Fibroblast of skin of abdomen (primary cell): ENCODE measurements at regions not wholly inside any gene's neighbourhood (a gene's known extent, or its start where the extent isn't known, plus 50 kb on each side); places are given as distances from the start of the nearest gene placed in this dataset.
A peak's percentile ranks its signal among the peaks of the same experiment; 100 is the strongest.
"Not testable (repeated sequence)": the region's sequence is repeated elsewhere in the genome, so short reads cannot be mapped to it uniquely, and the experiment has no call there.

ENCODE experiments used
- DNase-seq: peaks from one replicate; pipeline ENCODE4 v3.0.0-alpha.2; 2013

DNA sequence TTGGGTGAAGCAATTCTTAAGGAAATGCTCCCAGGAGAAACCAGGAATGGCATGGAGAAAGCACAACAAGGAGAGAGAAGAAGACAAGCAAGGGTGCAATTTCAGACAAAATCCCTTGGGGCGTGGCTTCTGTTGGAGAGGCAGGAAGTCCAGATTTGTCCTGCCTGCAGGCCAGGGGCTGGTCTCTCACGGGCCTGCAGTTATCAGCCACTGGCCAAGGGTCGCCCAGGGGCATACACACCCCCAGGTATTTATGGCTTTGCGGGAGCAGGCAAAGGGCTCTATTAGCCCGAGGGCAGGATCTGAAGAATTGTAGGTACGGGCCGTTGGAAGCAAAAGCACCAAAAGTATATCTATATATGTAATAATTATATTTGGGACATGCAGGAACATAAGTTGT, 87.7 kb downstream of the IYD start:
- DNase-seq = no peak

DNA sequence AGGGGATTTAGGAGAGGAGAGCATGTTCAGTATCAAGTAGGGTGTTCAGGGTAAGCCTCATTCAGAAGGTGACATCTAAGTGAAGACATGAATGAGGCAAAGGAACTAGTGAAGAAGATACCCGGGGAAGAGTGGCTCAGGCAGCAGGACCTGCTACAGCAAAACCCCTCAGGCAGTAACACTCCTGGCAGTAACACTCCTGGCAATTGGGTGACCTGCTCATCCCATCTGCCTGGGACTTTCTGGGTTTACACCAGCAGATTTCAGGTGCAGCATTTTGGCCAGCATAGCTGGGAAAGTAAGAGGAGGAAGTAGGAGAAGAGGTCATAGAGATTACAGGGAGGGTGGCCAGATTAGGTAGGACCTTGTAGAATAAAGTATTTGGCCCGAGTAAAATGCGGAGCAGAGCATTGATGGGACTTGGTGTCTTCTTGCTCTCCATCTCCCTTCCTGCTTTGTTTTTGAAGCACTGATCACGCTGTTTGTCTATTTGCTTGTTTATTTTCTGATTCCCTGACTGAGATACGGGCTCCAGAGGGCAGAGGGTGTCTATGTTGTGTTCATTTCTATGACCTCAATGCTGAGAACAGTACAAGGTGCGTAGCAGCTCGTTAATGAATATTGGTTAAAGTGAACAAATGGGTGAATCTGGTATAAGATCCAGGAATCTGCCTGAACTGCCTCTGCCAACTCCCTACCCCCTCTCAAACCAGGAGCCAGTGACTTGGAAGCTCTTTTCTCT, 88.3 kb downstream of the IYD start:
- no peak for DNase-seq

- no peak for DNase-seq
Observed at GRCh38 chr6:150458579-150458978, 89.8 kb downstream of the IYD start.

DNA sequence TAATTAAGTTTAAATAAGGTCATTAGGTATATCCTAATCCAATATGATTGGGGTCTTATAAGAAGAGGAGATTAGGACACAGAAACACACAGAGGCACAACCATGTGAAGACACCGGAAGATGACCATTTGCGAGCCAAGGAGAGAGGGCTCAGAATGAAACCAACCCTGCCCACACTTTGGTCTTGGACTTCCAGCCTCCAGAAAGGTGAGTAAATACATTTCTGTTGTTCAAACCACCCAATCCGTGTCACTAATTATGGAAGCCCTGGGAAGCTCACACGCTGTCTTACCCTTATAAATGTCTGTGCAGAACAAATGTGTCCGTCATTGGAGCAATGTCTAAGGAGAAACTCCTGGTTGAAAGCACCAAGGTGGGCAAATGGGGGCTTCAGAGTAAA, 95.0 kb downstream of the IYD start:
- DNase-seq = no peak

DNA sequence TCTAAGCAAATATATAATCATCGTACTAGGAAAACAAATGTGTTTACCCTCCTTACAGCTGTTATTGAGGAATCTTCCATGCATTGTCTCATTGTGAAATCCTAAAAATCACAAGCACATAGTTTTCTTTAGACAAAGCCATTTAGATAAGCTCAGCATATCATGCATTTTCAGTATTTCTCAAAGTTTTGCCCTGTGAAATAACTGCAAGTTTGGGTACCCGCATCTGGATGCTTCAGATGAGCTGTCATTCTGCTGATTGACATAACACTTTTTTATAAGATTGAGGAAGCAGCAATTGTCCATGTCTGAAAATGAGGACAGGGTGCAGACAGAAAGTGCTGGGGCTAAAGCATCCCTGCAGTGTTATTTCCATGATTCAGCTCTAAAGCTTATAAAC, 96.2 kb downstream of the IYD start:
- DNase-seq = no peak

- DNase-seq = no peak
Observed at GRCh38 chr6:150465610-150466009, 96.8 kb downstream of the IYD start.

DNA sequence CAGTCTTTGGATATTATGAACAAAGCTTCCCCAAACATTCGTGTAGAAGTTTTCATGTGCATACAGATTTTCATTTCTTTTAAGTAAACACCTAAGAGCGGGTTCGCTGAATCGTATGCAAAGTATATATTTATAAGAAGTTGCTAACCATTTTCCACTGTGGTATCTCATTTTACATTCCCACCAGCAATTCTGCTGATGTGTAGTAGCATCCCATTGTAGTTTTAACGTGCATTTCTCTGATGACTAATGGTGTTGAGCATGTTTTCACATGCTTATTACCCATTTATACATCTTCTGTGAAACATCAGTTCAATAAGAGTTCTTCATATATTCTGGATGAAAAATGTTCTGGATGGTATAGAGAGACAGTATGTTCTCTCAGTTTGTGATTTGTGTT, 97.4 kb downstream of the IYD start:
- DNase-seq = peak; percentile 14

DNA sequence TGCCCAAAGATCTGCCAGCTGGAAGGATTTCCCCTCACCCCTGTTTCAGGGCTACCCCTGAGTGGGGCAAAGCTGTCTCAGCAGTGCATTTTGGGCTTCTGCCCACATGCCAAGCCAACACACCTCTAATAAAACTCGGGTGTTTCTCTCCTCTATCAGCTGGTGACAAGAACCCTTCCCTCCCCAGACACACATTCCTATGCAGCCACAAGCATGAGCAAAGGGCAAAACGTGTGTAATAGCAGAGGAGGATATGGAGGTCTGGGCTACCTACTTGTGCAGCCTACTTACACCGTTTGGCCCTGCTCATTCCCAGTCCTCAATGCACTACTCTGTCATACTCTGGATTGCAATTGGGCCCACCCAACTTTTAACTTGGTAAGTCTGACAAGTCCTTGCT, 101.3 kb downstream of the IYD start:
- no peak for DNase-seq

- no peak for DNase-seq
Observed at GRCh38 chr6:150470960-150471665, 102.3 kb downstream of the IYD start.

DNA sequence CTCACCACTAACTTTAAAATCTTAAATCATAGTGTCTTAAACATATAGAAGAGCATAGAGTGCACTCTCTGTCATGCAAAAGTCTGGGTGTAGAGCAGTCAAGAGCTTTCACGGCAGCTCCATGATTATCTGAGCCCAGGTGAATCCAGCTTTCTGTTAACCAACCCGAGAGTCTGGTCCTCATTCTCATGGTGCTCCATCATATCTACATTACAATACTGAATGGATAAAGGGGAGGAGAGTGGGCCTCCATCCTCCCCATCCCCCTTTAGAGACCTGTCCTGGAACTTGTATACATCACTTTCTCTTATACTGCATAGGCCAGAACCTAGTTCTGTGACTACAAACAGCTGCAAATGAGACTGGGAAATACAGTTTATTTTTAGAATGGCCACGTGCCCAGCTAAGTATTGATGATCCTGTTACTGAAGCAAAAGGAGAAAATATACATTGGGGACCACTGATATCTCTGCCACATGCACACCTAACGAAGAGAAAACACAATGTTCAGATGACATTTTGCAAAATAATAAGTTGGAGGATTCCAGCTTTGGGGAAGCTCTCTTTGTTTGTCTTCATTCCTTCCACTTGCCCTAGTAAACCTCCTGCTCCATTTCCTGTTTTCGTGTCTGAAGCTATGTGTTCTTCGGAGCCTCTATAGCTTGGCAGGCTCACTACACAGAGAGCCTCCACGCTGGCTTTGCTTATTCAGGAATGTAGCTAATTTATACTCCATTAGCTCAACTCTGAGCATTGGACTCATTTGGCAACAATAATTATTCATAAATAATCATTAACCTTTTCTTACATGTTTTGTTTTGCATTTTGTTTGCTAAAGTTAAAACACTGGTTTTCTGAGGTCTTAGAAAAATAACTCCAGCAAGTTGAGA, 110.1 kb downstream of the IYD start:
- no peak for DNase-seq

DNA sequence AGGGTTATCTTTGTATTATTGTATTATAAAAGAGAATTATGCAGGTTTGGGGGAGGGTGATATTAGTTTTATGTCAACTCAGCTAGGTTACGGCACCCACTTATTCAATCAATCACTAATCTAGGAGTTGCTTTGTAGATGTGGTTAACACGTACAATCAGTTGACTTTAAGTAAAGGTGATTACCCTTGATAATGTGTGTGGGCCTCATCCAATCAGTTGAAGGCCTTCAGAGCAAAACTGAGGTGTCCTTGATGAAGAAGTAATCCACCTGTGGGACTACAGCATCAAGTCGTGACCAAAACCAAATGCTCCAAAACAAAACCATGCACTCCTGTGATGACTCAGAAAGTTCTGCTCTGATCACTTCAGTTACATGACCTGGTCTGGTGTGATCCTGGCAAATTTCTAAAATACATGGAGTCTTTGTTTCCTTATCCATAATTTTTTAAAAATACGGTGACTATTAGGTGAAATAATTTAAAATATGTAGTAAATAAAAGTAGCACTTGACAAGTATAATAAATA, 114.1 kb downstream of the IYD start:
- DNase-seq = no peak

DNA sequence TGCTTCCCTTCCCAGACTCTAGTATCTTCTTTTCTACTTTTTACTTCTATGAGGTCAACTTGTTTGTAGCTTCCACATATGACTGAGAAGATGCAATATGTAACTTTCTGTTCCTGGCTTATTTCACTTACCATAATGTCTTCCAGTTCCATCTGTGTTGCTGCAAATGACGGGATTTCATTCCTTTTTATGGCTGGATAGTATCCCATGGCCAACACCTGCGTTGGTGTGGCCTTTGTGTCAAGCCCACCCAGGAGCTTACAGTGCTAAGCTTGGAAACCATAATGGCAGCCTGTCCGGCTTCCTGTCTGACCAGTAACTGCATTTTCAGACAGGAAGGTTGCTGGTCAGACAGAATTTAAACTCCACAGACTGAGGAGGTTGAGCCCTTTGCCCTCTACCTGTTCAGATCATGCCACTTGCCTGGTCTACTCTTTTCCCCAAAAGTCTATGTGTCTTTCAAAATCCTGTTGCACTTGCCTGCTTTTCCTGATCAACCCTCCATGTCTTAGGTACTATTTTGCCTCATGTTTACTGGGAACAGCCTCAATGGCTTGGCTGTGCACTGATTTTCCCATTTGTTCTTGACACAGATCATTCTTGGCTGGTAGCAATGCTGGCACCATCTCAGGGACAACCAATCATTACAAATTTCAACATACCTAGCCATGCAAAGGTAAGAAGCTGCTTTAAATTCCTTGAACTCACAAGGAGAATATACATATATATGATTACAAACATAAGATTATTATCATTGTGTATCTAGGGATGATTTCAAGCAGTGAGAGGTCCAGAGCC, 114.3 kb upstream of the PLEKHG1 start:
- no peak for DNase-seq

DNA sequence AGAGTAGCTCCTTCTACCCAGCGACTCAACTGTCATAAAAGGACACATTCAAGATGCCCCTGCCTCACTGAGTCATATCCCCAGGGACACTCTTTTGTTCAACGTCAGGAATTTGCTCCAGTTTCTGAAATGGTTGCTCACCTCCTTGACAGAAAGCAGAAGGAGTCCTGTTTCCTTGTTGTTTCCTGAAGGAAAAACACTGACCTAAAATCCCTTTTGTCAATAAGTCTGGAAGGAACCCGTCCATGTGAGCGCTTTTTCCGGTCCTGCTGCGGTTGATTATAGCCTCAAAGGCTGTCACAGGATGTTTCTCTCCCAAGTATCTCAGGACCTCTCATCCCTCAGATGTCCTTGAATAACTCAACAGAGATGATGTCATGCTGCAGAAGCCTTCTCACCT, 113.6 kb upstream of the PLEKHG1 start:
- peak; percentile 28 for DNase-seq

- no peak for DNase-seq
Observed at GRCh38 chr6:150490586-150490985, 109.1 kb upstream of the PLEKHG1 start.

GRCh38 chr6:150491131-150491810, 108.4 kb upstream of the PLEKHG1 start:
- peak; percentile 42 for DNase-seq

GRCh38 chr6:150491811-150492172, 107.9 kb upstream of the PLEKHG1 start:
- no peak for DNase-seq

DNA sequence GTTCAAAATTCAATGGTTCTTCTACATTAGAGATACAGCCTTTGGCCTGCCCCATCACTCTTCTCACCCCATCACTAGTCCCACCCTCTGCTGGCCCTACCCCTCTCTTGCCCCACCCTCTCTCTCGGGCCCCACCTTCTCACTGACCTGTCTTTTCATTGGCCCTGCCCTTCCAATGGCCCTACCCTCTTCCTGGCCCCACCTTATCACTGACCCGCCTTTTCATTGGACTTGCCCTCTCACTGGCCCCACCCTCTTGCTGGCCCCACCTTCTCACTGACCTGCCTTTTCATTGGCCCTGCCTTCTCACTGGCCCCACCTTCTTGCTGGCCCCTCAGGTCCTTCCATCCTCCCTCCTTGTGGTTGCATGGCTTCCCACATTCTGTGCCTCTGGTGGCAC, 107.2 kb upstream of the PLEKHG1 start:
- no peak for DNase-seq

- peak; percentile 15 for DNase-seq
Observed at GRCh38 chr6:150492941-150493340, 106.7 kb upstream of the PLEKHG1 start.

DNA sequence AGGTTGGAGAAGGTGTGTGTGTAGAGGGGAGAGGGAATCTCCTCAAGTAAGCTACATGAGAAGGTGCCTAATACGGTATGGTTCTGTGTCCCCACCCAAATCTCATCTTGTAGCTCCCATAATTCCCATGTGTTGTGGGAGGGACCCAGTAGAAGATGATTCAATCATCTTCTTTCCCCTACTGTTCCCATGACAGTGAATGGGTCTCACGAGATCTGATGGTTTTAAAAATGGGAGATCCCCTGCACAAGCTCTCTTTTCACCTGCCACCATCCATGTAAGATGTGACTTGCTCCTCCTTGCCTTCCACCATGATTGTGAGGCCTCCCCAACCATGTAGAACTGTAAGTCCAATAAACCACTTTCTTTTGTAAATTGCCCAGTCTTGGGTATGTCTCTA, 106.1 kb upstream of the PLEKHG1 start:
- not testable (repeated sequence) for DNase-seq

GRCh38 chr6:150494241-150494640, 105.4 kb upstream of the PLEKHG1 start:
- DNase-seq = no peak

GRCh38 chr6:150495126-150495525, 104.6 kb upstream of the PLEKHG1 start:
- DNase-seq = no peak

DNA sequence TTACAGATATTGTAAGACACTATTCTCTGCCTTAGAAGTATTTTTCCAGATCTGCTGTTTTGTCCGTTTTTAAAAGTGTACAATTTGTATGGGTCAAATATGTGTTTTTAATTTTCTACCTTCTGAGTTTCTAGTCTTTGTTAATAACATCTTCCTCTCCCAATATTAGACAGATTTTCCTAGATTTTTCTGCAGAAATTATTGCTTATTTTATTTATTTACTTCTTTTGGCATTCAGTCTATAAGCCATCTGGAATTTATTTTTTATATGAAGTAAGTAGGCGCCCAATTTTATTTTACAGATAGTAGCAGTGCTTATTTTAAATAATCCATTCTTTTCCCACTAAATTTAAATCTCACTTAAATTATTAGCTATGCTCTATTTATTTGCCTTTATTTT, 103.1 kb upstream of the PLEKHG1 start:
- DNase-seq = no peak
